ENCODE measurements at regions not wholly inside any gene's neighbourhood (a gene's known extent, or its start where the extent isn't known, plus 50 kb on each side); places are given as distances from the start of the nearest gene placed in this dataset.

GRCh38 chr9:88221105-88221504, 82.8 kb upstream of the SPATA31C2 start:
- no peak for DNase-seq

DNA sequence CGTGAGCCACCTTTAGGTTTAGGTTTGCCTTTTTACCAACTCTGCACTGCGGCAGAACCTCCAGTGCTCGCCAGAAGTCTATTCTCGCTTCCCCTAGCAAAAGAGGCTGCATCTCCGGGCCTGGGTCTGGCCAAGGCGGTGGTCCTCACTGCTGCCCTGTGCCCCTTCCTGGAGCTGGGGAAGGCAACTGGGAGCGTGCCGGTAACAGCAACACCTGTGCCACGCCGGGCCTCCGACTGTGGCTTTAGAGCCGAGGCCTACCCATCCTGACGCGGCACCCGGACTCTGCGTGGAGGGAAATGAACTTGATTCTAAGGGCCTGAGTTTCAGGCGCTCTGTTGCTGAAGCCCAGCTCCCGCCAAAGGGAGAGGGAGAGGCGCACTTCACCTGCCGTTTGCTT, 82.4 kb upstream of the SPATA31C2 start:
- DNase-seq = no peak

DNA sequence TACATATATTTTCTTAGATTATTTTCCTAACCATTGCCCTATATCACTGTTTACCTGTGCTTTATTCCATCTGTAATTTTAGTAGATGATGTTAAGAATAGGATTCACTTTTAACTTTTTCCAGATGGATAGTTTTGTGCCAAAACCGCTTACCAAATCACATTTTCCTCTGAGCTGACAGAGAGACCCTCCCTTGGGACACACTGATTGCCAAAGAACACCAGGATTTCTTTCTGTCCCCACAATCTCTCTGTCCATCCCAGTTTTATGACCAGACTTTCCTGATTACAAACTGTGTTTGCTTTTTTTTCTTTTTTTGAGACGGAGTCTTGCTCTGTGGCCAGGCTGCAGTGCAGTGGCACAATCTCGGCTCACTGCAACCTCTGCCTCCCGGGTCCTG, 81.3 kb upstream of the SPATA31C2 start:
- no peak for DNase-seq

DNA sequence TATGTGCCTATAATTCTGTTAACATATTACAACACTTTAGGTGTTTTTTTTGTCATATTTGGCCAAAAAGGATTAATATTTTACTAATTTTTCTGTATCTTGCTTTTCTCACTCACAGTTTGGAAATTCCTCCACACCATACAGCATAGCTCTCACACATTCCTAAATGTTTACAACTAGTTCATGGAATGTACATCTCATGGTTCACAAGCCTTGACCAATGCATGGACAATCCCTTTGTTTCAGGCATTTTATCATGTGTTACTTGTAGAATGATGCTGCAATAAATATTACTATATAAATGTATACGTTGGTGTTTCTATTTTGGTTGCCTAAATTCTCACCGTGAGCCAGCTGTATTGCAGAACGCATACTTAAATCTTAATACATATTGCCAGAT, 80.5 kb upstream of the SPATA31C2 start:
- no peak for DNase-seq

GRCh38 chr9:88216126-88216995, 78.1 kb upstream of the SPATA31C2 start:
- DNase-seq = no peak

DNA sequence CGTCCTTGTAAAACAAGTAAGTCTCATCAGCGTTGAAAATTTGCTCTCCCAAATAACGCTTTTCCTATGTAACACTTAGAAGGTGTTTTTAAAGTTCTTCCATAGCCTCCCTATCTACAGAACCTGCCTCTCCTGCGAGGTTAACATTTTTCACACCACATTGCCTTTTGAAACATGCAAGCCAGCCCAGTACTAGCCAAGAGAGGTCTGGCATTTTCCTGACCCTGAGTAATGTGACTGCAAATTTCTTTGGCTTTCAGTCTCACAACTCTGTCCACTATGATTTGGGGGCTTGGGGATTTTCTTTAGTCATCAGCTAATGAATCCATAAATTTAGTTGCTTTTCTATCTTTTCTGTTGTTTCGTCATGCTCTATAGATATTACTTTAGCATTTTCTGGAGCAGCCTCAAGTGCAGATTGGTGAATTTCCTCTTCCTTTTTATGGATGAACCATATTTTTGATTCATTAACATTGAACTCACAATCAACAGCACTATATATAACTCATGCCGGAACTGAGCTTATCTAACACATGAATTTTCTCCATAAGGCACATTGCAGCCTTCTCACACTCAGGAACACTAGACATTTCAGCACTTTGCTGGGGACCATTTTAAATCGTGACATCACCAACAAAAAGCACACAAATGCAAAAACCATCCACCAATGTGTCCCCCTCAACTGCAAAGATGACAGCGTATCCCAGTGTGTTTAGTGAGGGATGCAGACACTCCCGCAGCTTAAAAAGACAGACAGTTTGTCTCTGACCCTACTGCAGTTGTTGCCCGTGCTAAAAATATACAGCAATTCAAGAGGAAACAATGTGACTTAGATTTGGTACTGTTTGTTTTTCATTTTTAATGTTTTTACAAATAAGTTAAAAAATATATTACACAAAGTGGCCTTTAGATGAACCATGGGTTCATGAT, 77.2 kb upstream of the SPATA31C2 start:
- no peak for DNase-seq

DNA sequence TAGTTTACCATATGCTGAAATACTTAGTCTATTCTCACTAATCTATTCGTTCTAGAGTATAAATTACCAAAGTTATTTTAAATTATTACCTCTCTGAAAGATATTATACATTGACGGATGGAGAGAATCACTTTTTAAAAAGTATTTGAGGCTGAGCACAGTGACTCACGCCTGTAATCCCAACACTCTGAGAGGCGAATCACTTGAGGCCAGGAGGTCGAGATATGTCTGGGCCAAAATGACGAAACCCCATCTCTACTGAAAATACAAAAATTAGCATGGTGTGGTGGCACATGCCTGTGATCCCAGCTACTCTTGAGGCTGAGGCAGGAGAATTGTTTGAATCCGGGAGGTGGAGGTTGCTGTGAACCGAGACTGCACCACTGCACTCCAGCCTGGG, 64.0 kb upstream of the SPATA31C2 start:
- no peak for DNase-seq

DNA sequence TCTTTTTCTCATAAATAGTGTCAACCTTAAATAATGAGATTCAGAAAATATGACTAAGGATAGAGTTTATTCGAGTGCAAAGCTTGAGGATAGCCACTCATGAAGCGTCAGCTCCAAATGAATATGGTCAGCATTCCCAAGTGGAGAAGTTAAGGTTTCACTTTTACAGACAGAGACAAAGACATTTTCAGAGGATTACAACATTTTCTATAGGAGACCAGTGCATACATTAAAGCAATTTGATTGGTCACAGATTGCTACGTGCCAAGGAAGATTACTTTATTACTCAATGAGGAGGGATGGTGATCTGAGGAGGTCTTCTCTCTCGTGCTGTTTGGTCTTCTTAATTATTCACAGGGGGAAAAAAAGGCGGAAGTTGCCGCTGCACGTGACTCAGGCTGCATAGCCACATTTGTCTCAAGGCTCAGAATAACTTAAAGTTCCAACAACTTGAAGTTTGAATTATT, 60.1 kb upstream of the SPATA31C2 start:
- no peak for DNase-seq

DNA sequence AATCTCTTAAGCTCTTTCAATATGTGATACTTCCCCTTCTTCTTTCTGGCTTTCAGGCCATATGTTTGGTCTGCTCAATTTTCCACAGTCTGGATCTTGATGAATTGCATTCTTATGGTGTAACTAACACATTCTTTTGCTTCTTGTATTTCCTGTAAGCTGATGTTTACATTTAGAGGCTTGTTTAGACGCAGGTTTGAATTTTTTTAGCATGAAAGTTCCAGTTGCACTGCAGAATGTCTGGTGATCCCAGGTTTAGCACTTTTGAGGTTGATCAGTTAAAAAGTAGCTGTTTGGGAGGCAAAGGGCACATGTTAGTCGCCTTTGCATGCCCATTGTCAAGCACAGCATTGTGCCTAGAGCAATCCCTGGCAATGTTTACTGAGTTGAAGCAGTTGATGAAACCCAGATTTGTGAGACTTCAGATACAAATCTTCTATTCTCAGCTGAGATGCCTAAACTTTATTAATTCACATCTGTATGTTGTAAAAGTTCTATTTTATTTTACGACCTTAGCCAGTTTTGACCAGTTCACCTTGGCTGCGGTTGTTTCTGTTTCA, 59.6 kb upstream of the SPATA31C2 start:
- DNase-seq = no peak

DNA sequence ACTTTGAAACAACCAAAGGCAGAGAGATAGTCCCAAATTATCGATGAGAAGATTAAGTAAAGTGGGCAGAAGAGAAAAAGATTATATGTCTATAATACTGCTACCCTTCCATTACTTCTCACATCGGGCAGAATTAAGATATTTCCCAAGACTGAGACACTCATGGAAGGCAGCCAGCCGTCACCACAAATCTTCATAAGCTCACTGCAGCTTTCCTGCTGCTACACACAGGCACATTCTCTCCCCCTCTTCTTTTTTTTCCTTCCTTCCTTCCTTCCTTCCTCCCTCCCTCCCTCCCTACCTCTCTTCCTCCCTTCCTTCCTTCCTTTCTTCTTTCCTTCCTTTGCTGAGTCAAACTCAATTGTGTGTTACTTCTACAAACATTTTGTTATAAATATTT, 58.7 kb upstream of the SPATA31C2 start:
- no peak for DNase-seq

DNA sequence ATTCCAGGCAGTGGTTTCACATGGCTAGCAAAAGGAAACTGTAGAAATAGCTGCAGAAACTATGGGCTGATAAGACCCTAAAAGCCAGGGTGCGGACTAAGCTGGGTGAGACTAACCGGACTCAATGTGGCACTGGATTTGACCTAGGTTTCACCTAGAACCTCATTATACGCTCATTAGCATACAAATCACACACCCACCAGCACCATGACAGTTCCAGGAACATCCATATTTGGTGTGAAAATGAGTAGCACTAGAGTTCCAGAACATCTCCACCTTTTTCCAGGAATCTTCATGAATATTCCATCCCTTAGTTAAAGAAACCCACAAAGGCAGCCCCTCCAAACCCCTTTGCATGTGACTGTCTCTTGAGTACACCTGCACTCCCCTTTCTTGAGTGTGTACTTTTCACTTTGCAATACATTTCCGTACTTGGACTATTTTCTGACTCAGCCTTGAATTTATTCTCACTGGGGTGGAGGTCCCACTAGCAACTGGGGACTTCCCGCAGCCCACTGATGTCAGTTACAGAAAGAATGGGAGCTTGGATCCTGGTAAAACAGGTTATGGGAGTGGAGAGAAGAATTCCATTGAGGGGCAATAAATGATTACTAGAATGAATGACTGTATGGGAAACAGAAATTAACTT, 58.0 kb upstream of the SPATA31C2 start:
- DNase-seq = no peak

- DNase-seq = no peak
Observed at GRCh38 chr9:88193766-88194165, 55.5 kb upstream of the SPATA31C2 start.

- no peak for DNase-seq
Observed at GRCh38 chr9:88191456-88191855, 53.2 kb upstream of the SPATA31C2 start.

GRCh38 chr9:88189371-88189770, 51.1 kb upstream of the SPATA31C2 start:
- no peak for DNase-seq

Measured in SIG-M5 (cell line).